Stimulated activated CD8-positive, alpha-beta memory T cell treated with anti-CD3 and anti-CD28 coated beads, Interleukin-7, amount 100 ng/mL, for 48 hours (primary cell): ENCODE measurements at regions not wholly inside any gene's neighbourhood (a gene's known extent, or its start where the extent isn't known, plus 50 kb on each side); places are given as distances from the start of the nearest gene placed in this dataset.

ENCODE experiments used
- DNase-seq, 2 donors: peaks; one replicate each; pipeline ENCODE4 v3.0.0-alpha.2; 2020; ENCODE audit warnings: low read depth in 1 of 2; ENCODE audit errors: extremely low read depth in 1 of 2

DNA sequence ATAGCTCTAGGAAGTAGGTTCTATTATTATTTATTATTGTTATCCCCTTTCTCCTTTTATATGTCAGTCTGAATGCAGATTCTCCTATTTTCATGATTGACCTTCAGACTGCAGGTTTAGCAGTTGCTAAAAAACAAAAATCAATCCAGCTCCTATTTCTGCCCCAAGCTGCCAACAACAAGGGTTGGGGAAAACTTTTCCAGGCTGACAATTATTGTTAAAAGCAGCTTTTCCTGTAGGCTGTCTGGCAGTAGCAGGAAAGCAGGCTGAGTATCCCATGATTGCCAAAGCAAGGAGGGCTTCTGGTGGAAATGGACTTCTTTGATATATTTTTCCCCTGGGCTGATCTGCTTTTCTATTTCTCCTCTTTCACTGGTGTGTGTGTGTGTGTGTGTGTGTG is 78.0 kb upstream of the CTLA4 start:
- DNase-seq = no peak

DNA sequence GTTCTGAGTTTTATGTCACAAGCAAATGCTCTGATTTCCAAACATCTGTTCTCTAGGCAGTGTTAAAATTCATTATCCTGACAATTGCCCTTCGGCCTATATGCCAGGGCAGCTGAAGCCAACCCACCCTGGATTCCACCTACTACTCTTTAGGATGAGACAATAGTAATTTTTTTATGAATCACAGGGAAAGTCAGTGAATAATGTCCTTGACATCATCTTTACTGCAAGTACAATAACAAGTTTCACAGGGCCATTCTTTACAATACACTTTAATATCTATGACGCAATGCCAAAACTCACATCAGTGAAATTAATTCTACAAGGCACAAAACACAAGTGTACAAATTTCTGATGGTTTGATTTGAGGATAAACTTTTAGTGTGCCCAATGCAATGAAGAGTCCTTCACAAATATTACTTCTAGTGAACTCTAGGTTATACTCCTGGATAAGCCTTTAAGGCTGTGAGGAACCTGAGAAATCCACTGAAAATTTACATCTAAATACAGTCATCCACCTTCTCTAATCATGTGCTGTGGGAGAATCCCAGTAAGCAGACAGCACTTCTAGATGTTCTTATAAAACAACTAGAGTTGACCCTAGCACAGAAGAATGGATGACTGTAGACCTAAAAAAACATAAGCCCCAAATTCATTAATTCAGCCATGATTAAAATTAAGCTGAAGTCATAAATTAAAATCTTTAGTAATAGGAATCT is 77.3 kb upstream of the CTLA4 start:
- DNase-seq = no peak

DNA sequence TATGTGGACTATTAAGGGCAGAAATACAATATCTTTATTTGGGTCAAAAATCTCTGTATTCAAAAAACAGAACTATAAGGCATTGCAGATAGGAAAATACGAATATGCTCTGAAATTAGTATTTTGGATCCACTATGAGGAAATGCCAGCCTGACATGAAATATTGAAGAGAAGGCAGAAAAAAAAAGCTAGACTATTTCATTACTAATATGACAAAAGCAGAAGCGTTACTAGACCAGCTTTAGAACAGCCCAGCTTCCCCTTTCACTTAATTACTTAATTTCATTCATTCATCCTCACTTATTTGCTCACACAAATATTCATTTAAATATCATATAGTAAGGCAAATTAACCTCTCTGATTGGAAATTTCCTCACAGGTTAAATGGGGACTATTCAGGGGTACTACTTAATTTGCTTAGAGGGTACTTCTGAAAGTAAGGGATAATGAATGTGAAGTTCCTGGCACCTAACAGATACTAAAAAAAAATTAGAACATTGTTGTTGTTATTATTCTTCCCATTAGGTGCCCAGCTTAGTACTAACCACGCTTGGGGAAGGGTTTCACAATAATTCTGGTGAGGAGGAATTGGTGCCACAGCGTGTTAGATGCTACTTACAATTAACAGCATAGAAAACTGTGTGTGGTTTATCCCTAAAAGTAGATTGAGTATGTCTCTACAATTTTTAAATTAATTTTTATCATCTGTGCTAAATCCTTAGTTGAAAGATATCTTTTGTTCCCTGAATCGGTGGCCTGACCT is 71.1 kb upstream of the CTLA4 start:
- DNase-seq = no peak

DNA sequence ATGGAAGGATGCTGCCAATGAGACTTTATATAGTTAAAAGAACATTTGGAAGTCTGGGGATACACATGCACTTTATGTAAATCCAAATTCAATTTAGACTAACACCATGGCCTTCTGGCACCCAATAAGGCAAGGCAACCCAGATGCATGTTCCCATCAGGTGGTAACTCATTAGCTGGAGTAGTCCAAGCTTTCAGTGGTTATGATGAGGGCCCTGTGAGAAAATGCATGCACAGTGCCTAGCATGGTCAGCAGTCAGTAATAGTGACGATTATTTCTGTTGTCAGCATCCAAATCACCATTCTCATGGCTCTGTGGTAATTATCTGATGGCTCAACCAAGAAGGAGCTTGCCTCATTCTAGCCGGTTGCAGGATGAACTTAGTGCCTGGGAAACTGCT is 70.3 kb upstream of the CTLA4 start:
- DNase-seq = no peak

DNA sequence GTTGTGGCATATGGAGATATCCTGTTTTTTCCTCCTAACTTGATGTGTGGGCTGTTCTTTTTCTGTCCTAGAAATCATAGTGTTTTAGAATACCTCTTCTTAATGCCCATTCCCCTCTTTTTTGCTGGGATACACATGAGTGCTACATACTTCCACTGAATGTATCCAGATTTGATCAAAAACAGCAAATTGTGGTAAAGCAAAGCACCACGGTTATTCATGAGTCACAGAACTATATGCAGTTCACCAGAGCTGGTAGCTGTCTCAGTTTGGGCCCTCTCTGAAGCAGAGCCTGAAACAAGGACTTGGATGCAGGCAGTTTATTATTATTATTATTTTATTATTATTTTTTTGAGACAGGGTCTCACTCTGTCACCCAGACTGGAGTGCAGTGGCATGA is 69.9 kb upstream of the CTLA4 start:
- DNase-seq = no peak

DNA sequence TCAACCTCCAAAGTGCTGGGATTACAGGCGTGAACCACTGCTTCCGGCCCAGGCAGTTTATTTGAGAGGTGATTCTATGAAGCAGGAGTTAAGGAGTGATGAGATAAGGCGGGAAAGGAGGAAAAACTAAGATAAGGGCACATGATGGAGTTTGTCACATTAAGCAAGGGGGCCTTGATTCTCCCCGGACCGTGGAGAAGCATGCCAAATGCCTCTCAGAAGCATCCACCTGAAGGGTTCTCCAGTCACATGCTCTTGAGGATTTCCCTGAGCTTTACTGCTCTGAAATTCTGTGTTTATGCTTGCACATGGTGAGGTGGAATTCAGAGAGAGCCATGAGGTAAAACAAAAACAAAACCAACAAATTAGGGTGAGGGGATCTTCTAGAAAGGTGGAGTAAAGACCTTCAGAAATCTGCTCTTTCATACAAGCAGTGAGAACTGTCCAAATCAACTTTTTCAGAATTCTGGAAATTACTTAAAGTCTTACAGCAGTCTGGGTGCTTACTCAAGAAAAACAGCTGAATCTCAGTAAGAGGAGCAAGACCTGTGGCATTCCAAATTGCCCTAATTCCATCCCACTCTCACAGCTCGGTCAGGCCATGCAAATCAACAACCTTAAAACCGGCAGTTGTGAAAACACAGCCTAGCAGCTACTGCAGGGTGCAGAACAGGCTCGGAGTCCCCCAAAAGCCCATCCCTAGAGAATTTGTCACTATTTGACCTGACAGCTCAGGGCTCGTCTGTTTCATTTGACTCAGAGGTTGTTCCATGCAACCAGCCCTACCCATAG is 69.1 kb upstream of the CTLA4 start:
- no peak for DNase-seq

DNA sequence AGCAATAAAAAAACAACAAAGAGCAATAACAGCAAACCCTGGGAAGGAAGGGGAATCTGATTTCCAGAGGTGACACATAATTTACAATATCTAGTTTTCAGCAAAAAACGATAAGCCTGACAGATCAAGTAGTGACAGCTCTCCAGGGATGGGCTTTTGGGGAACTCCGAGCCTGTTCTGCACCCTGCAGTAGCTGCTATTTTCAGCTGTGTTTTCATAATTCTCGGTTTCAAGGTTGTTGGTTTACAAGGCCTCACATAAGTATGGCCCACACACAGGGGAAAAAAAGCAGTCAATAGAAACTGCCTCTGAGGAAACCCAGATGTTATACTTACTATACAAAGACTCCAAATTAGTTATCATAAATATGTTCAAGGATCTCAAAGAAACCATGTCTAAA is 67.7 kb upstream of the CTLA4 start:
- no peak for DNase-seq

DNA sequence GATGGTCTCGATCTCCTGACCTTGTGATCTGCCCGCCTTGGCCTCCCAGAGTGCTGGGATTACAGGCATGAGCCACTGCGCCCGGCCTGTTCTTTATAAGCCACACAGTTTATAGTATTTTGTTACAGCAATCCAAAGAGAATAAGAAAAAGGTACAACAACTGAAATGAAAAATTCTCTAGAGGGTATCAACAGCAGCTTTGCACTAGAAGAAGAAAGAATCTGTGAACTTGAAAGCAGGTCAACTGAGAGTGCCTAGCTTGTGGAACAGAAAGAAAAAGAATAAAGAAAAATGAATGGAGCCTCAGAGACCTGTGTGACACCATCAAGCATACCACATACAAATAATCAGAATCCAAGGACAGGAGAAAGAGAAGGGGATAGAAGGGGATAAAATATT is 66.8 kb upstream of the CTLA4 start:
- no peak for DNase-seq

DNA sequence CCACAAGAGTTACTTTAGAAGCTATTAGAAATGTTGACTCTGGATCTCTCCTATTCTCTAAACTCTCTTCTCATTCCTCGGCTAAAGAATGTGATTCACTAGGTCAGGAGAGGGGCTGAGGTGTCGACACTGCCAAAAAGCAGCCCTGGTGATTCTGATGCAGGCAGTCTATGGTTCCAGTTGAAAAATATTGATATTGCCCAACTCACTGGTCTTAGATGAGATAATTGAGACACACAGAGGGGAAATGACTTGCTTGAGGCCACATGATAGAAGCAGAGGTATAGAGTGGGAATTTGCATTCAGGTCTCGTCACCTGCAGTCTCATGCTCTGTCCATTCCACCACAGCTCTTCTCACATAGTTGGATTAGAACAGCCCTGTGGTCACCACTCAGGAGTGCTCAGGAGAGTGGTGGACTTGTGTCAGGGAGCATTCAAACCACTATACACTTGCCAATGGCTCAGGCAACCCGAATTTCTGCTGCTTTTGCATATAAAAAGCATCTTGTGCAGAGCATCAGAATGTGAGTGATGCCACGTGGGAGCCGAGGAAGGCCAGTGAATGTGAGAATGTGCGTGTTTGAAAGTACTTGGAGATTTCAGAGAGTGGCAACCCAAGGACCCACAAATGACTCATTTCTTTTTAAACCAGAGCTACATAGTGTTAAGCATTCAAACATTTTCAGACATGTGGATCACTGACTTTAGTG is 65.1 kb upstream of the CTLA4 start:
- DNase-seq = peak in 1 of 2 donors; percentile 56

DNA sequence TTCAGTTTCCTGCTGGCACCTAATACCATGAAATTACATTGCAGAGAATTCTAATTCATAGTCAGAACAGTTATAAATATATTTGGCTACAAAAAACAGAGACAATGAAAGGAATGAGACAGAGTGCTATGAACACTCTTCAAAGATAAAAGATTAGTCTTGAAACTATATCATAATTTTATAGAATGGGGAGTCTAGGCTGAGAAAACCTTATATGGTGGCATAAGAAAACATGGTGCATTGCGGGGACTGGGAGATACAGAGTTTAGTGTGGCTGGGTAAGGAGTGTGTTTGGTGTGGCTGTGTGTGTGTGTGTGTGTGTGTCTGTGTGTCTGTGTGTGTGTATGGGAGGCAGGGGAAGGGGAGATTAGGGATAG is 64.5 kb upstream of the CTLA4 start:
- no peak for DNase-seq

DNA sequence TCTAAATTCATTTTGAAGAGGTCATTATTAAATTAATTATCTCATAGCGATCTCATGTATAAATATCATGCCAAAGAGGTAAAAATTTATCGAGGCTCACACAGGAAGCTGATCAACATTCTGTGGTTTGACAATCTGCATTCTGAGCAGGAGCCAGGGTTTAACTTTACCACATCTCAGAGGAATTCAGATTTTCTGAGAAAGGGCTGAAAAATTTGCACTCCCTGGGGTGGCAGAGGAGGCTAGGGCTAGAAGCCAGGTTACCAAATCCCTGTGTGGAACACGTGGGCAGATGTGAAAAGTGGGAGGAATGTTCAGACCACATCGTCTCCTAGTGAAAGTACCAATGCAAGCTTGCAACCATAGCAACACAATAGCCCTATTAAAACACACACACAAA is 63.5 kb upstream of the CTLA4 start:
- DNase-seq = peak in 1 of 2 donors; percentile 56

DNA sequence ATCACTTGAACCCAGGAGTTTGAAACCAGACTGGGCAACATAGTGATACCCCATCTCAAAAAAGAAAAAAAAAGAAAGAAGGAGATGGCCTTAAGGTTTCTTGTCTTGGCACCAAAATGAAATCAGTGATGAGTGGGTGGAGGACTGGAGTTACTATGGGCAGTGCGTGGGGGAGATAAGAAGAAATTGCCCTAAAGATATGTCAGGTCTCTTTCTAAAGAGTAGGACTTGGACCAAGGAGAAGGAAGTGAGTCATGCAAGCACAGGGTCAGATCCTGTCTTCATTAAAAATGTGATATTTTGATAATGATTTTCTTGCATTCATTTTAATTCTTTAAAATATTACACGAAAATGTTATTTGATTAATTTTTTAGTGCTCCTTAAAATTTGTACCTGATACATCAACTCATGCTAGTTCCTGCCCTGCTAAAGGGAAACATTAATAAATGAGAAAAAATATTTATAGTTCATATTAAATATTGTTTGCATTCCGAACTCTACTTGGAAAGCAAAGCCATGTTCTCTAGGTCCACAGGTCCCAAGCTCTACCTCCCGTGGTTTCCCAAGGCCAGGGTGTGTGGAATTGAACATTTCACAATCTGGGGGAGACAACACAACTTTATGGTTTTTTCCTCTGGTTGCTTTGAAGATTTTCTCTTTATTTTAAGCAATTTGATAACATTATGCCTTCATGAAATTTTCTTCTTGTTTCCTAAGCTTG is 62.6 kb upstream of the CTLA4 start:
- no peak for DNase-seq

DNA sequence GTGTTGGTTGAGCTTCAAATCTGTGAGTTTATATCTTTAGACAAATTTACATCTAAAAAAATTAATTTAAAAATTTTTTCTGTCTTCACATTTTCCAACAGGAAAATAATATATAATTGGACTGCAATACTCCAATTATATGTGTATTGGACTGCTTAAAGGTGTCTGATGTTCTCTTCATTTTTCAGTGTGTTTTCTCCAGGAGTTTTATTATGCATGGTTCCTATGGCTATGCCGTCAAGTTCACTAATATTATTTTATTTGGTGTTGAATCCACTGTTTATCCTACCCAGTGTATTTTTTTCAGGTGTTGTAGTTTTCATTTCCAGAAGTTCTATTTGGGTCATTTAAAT is 62.1 kb upstream of the CTLA4 start:
- DNase-seq = no peak

DNA sequence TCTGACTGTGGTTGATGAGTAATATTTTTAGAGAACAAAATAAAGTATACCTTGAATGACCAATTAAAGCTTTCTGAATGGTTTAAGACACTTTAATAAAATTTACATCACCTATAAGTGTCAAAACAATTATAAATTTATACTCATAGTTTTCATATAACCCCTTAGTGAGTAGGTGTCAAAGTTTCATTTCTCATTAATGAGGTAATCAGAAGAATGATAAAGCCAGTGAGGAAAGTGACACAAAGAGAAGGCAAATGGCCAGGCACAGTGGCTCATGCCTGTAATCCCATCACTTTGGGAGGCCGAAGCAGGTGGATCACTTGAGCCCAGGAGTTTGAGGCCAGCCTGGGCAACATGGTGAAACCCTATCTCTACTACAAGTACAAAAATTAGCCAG is 60.8 kb upstream of the CTLA4 start:
- no peak for DNase-seq

DNA sequence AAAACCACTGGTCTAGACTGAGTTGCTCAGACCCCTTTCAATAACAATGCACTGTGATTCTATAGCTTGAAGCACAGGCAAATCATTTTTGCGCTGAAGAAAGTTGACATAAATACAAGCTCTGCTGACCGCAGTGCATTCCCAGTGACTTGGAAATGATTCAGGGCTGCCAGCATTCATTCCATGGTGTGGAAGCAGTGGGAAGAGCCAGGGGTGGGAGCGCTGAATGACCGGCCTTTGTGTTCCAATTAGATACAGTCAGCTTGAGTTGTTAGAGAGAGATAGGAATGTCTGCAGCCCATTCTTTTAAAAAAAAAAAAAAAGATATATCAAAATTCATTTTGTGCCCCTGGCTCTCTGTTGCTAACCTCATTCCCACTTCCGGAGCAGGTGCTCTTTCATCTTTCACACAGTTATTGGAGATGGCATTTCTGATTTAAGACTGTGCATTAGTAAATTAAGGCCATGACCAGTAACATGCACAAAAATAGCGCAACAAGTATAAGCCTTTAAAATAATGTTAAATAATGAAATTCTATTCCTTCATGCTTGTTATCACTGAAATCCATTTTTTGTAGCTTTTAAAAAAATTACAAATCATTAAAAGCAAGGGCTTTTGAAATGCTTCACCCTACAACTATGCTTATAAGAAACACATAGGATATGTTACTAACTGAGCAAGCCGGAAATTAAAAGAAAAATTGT is 59.4 kb upstream of the CTLA4 start:
- DNase-seq = no peak

DNA sequence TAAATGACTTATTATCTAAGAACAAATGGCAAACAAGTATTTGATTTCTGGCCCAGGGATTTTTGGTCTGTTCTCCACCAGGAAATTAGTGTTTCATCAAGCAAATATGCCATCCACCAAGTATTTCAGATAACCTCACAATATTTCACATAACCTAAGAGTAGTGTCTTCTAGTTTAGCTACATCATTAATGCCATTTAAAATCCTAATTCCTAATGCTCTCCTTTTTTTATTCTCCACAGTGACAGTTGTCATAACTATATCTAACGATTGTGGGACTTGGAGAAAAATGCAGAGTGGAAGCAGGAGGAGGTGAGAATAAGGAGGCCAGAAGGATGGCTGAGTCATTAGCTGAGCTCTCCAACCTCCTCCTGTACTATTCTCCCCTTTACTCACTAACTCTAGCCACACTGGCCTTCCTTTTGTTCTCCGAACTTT is 58.5 kb upstream of the CTLA4 start:
- DNase-seq = no peak

DNA sequence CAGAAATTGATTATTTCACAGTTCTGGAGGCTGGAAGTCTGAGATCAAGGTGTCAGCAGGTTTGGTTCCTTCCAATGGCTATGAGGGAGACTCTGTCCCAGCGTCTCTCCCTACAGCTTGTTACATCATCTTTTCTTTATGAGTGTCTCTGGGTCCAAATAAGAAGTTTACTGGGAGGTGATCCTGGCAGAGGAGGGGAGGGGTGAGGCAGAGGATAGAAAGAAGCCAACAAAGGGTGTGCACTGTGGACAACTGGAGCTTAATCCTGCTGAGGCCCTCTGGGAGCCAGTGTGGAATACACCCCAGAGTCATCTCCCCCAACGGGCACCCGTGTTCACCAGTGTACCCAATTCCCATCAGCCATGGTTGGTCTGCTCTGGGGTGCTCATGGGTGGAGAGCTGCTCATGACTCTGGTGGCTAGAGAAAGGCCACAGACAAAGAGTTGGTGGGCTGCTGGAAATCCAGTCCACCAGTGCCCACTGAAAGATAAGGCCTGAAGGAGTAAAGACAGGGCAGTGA is 57.5 kb upstream of the CTLA4 start:
- DNase-seq = no peak

DNA sequence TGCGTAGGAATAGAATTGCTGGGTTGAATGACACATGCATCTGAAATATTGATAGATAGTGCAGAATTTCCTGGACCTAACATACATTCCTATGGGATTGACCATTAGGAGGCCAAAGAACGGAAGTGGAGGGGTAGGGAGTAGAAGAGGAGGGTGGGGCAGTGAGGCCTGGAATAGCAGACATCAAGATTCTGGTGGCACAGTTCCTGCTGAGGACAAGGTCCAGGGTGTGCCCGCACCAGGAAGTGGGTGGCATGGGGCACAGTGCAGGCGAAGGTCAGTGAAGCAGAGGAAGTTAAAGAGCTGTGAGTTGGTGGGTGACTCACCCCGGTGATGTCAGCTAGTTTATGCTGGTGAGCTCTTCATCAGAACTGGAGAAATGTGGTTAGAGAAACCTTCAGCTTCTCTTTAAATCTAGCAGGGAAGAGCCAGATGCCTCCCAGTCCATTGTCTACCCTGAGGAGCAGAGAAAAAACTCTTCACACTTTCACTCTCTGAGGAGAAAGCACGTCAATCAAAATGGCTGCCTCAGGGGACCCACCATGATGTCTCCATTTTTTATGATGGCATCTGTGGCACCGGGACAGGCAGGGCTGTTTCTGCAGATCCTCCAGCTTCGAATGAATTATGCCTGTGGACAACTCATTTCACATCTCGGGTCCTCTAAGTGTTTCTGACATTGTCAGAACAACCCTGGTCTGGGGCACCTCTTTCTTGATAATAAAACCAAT is 55.9 kb upstream of the CTLA4 start:
- peak; percentile 51 to 82 for DNase-seq
